Hepatocyte (in vitro differentiated cells): ENCODE measurements at regions not wholly inside any gene's neighbourhood (a gene's known extent, or its start where the extent isn't known, plus 50 kb on each side); places are given as distances from the start of the nearest gene placed in this dataset.

Source experiments
- EZH2 ChIP-seq: fragments of 200-600 bp; sonication (generic); IDR thresholded peaks from 2 replicates; pipeline ENCODE4 v1.6.1; 2016; ENCODE audit warnings: antibody characterized with exemption, mild to moderate bottlenecking, borderline replicate concordance
- TF ChIP-seq, protein P1 (sequence below): fragments of 200-600 bp; sonication (generic); IDR thresholded peaks from 2 replicates; pipeline ENCODE4 v1.5.1; 2016; ENCODE audit warnings: antibody characterized with exemption, mild to moderate bottlenecking; ENCODE audit not compliant: poor library complexity

DNA sequence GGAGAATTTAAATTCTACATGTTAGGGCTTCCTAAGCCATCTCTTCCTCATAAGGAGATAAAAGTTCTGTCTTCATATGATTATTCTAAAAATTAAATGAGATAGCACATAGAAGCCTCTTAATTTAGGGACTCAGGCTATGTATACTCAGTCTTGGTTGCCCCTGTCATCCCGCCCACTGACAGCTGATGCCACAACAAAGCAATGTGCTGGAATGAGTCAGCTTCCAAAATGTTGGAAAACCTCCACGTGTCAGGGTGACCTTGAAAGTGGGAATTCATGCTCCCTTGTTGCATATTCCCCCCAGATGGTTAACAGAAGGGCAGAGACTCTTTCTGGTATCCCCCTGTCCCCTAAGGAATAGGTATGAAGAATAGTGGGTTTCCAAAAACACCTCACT lies 238.0 kb upstream of the DDHD1 start:
- no peak for TF ChIP-seq EZH2
- TF ChIP-seq, protein P1, sequence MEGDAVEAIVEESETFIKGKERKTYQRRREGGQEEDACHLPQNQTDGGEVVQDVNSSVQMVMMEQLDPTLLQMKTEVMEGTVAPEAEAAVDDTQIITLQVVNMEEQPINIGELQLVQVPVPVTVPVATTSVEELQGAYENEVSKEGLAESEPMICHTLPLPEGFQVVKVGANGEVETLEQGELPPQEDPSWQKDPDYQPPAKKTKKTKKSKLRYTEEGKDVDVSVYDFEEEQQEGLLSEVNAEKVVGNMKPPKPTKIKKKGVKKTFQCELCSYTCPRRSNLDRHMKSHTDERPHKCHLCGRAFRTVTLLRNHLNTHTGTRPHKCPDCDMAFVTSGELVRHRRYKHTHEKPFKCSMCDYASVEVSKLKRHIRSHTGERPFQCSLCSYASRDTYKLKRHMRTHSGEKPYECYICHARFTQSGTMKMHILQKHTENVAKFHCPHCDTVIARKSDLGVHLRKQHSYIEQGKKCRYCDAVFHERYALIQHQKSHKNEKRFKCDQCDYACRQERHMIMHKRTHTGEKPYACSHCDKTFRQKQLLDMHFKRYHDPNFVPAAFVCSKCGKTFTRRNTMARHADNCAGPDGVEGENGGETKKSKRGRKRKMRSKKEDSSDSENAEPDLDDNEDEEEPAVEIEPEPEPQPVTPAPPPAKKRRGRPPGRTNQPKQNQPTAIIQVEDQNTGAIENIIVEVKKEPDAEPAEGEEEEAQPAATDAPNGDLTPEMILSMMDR: no peak
